ENCODE measurements at regions not wholly inside any gene's neighbourhood (a gene's known extent, or its start where the extent isn't known, plus 50 kb on each side); places are given as distances from the start of the nearest gene placed in this dataset.

DNA sequence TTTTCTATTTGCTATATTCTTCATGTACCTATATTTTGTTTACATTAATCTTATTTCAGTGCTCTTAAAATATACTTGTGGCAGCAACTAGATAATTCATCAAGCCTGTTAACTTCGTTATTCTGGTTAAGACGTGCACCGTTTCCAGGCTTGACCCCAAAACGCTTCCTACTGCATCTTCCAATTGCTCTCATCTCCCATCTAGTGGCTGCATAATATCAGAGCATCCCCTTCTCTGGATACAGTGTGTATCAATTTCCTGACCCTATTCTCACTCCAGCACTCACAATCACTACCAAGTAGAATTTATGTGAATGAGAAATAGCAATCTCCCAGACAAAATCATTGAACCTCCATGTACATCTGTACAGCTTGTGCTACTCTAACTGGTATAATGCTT lies 1280.3 kb upstream of the B3GALT2 start:
- ChIA-PET RAD21 (ENCODE audit: unreplicated experiment) (no interaction called here), SMC1A (ENCODE audit: uncharacterized antibody, unreplicated experiment) (interaction anchor here (1.3 kb wide), 1 partner anchor 11 kb away, joined by 5 read pairs; no protein-coding TSS in a partner anchor), CTCF (no interaction called here), POLR2A (no interaction called here)
- 45% methylated on average over 4 of the region's 4 CpGs for WGBS (ENCODE audit: insufficient coverage, insufficient replicate concordance, low lambda C conversion rate, missing lambda C conversion rate)
- no peak for DNase-seq (ENCODE audit: low read depth, low spot score)
- Histone ChIP-seq H3K27ac (ENCODE audit: control insufficient read depth, insufficient read depth) (no peak overlapping the region), H3K4me1 (ENCODE audit: control insufficient read depth, insufficient read depth, low read length) (no peaks in the 10 kb centered on the region), H3K27me3 (replicated peaks in 1 of 2; ENCODE audit: control insufficient read depth in 2 of 2, insufficient read depth in 2 of 2, low read length in 1 of 2) (no peaks in the 10 kb centered on the region), H3K79me2 (ENCODE audit: control insufficient read depth, insufficient read depth, low read length) (no peaks in the 10 kb centered on the region), H3K36me3 (ENCODE audit: control insufficient read depth in 2 of 2, insufficient read depth in 2 of 2, low read length in 1 of 2) (no peaks in the 10 kb centered on the region), H3K9ac (ENCODE audit: control insufficient read depth, insufficient read depth, low read length) (no peak overlapping the region), H4K20me1 (ENCODE audit: control insufficient read depth, insufficient read depth) (no peaks in the 10 kb centered on the region), H3K9me3 (replicated peaks; ENCODE audit: control insufficient read depth, insufficient read depth, low read length) (no peaks in the 10 kb centered on the region), H3K4me2 (ENCODE audit: control insufficient read depth, insufficient read depth) (no peak overlapping the region), H2AFZ (ENCODE audit: control insufficient read depth, low read depth, low read length) (no peak overlapping the region), H3K4me3 (no peak overlapping the region)
- TF ChIP-seq NR2F1 (conservative IDR thresholded peaks at IDR 0.05) = no peak
- in situ Hi-C loops (cut with MboI) (no loop called here), intact Hi-C loops (cut with micrococcal nuclease; ENCODE audit: unreplicated experiment) (no loop called here)
- no TSS peak for BruUV-seq (replicated peaks)
- FAIRE-seq = no peak
- no peak for ATAC-seq

- Histone ChIP-seq H3K27me3 (replicated peaks in 1 of 2; ENCODE audit: control insufficient read depth in 2 of 2, insufficient read depth in 2 of 2, low read length in 1 of 2) (no peaks in the 10 kb centered on the region), H3K36me3 (ENCODE audit: control insufficient read depth in 2 of 2, insufficient read depth in 2 of 2, low read length in 1 of 2) (no peaks in the 10 kb centered on the region), H3K4me1 (ENCODE audit: control insufficient read depth, insufficient read depth, low read length) (no peaks in the 10 kb centered on the region), H3K9me3 (replicated peaks; ENCODE audit: control insufficient read depth, insufficient read depth, low read length) (no peaks in the 10 kb centered on the region), H3K4me3 (no peak overlapping the region), H3K4me2 (ENCODE audit: control insufficient read depth, insufficient read depth) (no peak overlapping the region), H3K79me2 (ENCODE audit: control insufficient read depth, insufficient read depth, low read length) (no peaks in the 10 kb centered on the region), H2AFZ (ENCODE audit: control insufficient read depth, low read depth, low read length) (no peak overlapping the region), H3K9ac (ENCODE audit: control insufficient read depth, insufficient read depth, low read length) (no peak overlapping the region), H4K20me1 (ENCODE audit: control insufficient read depth, insufficient read depth) (no peaks in the 10 kb centered on the region), H3K27ac (ENCODE audit: control insufficient read depth, insufficient read depth) (no peak overlapping the region)
- intact Hi-C loops (cut with micrococcal nuclease; ENCODE audit: unreplicated experiment) = no loop called here
- ChIA-PET CTCF (no interaction called here), RAD21 (ENCODE audit: unreplicated experiment) (no interaction called here), SMC1A (ENCODE audit: uncharacterized antibody, unreplicated experiment) (no interaction called here), POLR2A (no interaction called here)
- no peak for DNase-seq (ENCODE audit: low read depth, low spot score)
- no peak for ATAC-seq
- BruUV-seq (replicated peaks) = no TSS peak
- 0% methylated on average over 2 of the region's 2 CpGs for WGBS (ENCODE audit: insufficient coverage, insufficient replicate concordance, low lambda C conversion rate, missing lambda C conversion rate)
- in situ Hi-C loops (cut with MboI) = no loop called here
- FAIRE-seq = no peak
- no peak for TF ChIP-seq CBX5 (IDR thresholded peaks at IDR 0.05; ENCODE audit: low read depth)
- TF ChIP-seq, protein P1, sequence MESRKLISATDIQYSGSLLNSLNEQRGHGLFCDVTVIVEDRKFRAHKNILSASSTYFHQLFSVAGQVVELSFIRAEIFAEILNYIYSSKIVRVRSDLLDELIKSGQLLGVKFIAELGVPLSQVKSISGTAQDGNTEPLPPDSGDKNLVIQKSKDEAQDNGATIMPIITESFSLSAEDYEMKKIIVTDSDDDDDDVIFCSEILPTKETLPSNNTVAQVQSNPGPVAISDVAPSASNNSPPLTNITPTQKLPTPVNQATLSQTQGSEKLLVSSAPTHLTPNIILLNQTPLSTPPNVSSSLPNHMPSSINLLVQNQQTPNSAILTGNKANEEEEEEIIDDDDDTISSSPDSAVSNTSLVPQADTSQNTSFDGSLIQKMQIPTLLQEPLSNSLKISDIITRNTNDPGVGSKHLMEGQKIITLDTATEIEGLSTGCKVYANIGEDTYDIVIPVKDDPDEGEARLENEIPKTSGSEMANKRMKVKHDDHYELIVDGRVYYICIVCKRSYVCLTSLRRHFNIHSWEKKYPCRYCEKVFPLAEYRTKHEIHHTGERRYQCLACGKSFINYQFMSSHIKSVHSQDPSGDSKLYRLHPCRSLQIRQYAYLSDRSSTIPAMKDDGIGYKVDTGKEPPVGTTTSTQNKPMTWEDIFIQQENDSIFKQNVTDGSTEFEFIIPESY (IDR thresholded peaks at IDR 0.05) = no peak
- TF ChIP-seq, protein P2, sequence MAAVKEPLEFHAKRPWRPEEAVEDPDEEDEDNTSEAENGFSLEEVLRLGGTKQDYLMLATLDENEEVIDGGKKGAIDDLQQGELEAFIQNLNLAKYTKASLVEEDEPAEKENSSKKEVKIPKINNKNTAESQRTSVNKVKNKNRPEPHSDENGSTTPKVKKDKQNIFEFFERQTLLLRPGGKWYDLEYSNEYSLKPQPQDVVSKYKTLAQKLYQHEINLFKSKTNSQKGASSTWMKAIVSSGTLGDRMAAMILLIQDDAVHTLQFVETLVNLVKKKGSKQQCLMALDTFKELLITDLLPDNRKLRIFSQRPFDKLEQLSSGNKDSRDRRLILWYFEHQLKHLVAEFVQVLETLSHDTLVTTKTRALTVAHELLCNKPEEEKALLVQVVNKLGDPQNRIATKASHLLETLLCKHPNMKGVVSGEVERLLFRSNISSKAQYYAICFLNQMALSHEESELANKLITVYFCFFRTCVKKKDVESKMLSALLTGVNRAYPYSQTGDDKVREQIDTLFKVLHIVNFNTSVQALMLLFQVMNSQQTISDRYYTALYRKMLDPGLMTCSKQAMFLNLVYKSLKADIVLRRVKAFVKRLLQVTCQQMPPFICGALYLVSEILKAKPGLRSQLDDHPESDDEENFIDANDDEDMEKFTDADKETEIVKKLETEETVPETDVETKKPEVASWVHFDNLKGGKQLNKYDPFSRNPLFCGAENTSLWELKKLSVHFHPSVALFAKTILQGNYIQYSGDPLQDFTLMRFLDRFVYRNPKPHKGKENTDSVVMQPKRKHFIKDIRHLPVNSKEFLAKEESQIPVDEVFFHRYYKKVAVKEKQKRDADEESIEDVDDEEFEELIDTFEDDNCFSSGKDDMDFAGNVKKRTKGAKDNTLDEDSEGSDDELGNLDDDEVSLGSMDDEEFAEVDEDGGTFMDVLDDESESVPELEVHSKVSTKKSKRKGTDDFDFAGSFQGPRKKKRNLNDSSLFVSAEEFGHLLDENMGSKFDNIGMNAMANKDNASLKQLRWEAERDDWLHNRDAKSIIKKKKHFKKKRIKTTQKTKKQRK (IDR thresholded peaks at IDR 0.05; ENCODE audit: low read depth, low read length) = no peak
- TF ChIP-seq ZNF687 (IDR thresholded peaks at IDR 0.05) = no peak
- TF ChIP-seq TCF12 (IDR thresholded peaks at IDR 0.05; ENCODE audit: low read depth, low read length) = no peak
- TF ChIP-seq RFX5 (IDR thresholded peaks at IDR 0.05; ENCODE audit: low read depth, low read length) = no peak
- no peak for TF ChIP-seq GABPA (IDR thresholded peaks at IDR 0.05; ENCODE audit: low read depth)
- no peak for TF ChIP-seq HDAC6 (IDR thresholded peaks at IDR 0.05; ENCODE audit: unreplicated experiment)
- TF ChIP-seq POLR2AphosphoS2 (IDR thresholded peaks at IDR 0.05; ENCODE audit: low read depth, low read length) = no peak
These were observed 1261.2 kb upstream of the B3GALT2 start for GRCh38 chr1:194447636-194448035.
